ENCODE measurements at regions not wholly inside any gene's neighbourhood (a gene's known extent, or its start where the extent isn't known, plus 50 kb on each side); places are given as distances from the start of the nearest gene placed in this dataset.
"Not testable (repeated sequence)": the region's sequence is repeated elsewhere in the genome, so short reads cannot be mapped to it uniquely, and the experiment has no call there.

DNA sequence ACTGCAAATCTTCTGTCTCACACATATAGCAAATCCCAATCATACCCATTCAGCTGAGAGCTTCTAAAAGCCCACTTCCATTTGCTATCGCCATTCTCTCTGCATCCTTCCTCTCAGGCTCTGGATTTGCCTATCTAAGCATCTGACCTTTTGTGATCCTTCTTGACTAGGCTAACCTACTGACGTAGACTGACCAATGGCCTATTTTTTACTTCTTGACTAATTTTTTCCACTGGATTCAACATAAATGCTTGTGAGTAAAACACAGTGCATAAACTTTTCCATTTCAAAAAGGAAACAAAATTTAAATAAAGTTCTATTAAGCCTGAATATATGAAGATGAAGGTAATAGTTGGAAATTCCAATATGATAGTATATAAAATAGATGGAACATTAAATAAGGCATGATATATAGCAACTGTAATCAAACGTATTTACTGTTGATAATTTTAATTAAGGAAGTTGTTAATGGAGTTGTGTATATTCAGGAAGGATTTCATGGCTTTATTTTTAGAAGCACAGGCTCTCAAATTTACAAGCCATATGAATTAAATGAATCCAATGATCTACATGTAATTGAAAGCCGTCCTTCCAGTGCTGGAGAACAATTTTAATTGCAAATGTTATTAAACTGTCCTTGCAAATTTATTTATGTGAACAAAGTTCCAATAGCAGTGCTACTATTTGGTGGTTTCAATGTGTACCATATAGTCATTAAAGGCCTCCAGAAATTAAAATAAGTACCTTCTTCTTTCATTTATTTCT, 918.4 kb downstream of the SORCS3 start:
- no peak overlapping the region for H3K4me3 ChIP-seq (ENCODE audit: low read depth, low read length)
- TF ChIP-seq CTCF (IDR thresholded peaks at IDR 0.05; ENCODE audit: low read depth, low read length): no peak
- no peak for DNase-seq
- H3K27me3 ChIP-seq: no peaks in the 10 kb centered on the region
- H3K36me3 ChIP-seq: no peaks in the 10 kb centered on the region
- no peaks in the 10 kb centered on the region for H3K4me1 ChIP-seq
- H3K9me3 ChIP-seq: no peaks in the 10 kb centered on the region

GRCh38 chr10:105550453-105550852, 909.4 kb downstream of the SORCS3 start:
- H3K36me3 ChIP-seq; H3K4me3 ChIP-seq (ENCODE audit: low read depth, low read length); H3K27me3 ChIP-seq; H3K9me3 ChIP-seq; DNase-seq; H3K4me1 ChIP-seq: not testable (repeated sequence)

DNA sequence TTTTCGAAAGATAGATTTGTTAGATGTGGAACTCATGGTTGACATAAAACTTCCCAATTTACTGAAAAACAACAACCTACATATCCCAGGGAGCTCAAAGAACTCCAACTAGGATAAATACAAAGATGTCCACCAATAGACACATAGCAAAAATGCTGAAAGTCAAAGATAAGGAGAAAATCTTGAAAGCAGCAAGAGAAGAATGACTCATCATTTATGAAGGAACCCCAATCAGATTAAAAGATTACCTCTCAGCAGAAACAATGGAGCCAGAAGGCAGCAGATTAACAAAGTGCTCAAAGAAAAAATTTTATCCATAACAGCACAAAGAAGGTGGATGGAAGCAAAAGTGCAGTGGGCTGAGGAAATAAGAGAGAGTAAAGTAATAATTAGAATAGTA, 908.6 kb downstream of the SORCS3 start:
- H3K27me3 ChIP-seq: no peaks in the 10 kb centered on the region
- H3K36me3 ChIP-seq: no peaks in the 10 kb centered on the region
- H3K9me3 ChIP-seq: no peaks in the 10 kb centered on the region
- no peak for TF ChIP-seq CTCF (IDR thresholded peaks at IDR 0.05; ENCODE audit: low read depth, low read length)
- no peak overlapping the region for H3K4me3 ChIP-seq (ENCODE audit: low read depth, low read length)
- no peak for DNase-seq
- no peaks in the 10 kb centered on the region for H3K4me1 ChIP-seq

DNA sequence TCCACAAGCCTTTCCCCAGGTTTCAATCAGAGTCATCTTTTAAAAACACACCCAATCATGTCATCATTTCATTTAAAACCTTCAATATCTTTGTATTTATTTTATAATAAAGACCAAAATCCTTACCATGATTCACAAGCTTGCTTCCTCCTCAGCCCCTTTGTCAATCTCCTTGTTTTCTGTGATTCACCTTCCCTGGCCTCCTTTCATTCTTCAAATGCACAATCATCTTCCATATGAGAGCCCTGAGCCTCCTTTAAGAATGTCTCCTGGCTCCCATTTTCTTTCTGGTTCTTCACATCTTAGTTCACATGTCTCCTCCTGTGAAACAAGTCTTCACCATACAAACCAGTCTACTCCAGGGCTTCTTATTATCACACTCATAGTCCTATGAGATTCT, 904.0 kb downstream of the SORCS3 start:
- no peak for TF ChIP-seq CTCF (IDR thresholded peaks at IDR 0.05; ENCODE audit: low read depth, low read length)
- no peak for DNase-seq
- no peak overlapping the region for H3K4me3 ChIP-seq (ENCODE audit: low read depth, low read length)
- no peaks in the 10 kb centered on the region for H3K9me3 ChIP-seq
- H3K36me3 ChIP-seq: no peaks in the 10 kb centered on the region
- H3K4me1 ChIP-seq: no peaks in the 10 kb centered on the region
- H3K27me3 ChIP-seq: no peaks in the 10 kb centered on the region

GRCh38 chr10:105540381-105540780, 899.3 kb downstream of the SORCS3 start:
- TF ChIP-seq CTCF (IDR thresholded peaks at IDR 0.05; ENCODE audit: low read depth, low read length): no peak
- Histone ChIP-seq H3K4me1 (no peaks in the 10 kb centered on the region), H3K4me3 (ENCODE audit: low read depth, low read length) (no peak overlapping the region), H3K9me3 (no peaks in the 10 kb centered on the region), H3K27me3 (no peaks in the 10 kb centered on the region), H3K36me3 (no peaks in the 10 kb centered on the region)
- no peak for DNase-seq

- no peak overlapping the region for H3K4me3 ChIP-seq (ENCODE audit: low read depth, low read length)
- no peak for TF ChIP-seq CTCF (IDR thresholded peaks at IDR 0.05; ENCODE audit: low read depth, low read length)
- H3K27me3 ChIP-seq: no peaks in the 10 kb centered on the region
- H3K4me1 ChIP-seq: no peaks in the 10 kb centered on the region
- no peak for DNase-seq
- H3K9me3 ChIP-seq: no peaks in the 10 kb centered on the region
- H3K36me3 ChIP-seq: no peaks in the 10 kb centered on the region
These were observed 897.8 kb downstream of the SORCS3 start for GRCh38 chr10:105538874-105539273.

All from BE2C (cell line).